ENCODE measurements at regions not wholly inside any gene's neighbourhood (a gene's known extent, or its start where the extent isn't known, plus 50 kb on each side); places are given as distances from the start of the nearest gene placed in this dataset.

GRCh38 chr12:20000229-20000849 lies 368.0 kb upstream of the PDE3A start:
- Histone ChIP-seq H3K9me2 (replicated peaks; ENCODE audit: low read depth, low read length) (no peaks in the 10 kb centered on the region), H3K9ac (ENCODE audit: low read depth, low read length, poor library complexity, severe bottlenecking) (no peak overlapping the region), H3K9me3 (ENCODE audit: insufficient read depth, low read depth, low read length) (no peaks in the 10 kb centered on the region), H3K4me1 (ENCODE audit: insufficient read depth, low read length, poor library complexity, severe bottlenecking) (no peaks in the 10 kb centered on the region), H3K79me2 (ENCODE audit: insufficient read depth, low read length) (no peaks in the 10 kb centered on the region), H3F3A (ENCODE audit: low read depth) (no peaks in the 10 kb centered on the region), H4K20me1 (ENCODE audit: insufficient read depth, low read length, poor library complexity, severe bottlenecking) (no peaks in the 10 kb centered on the region), H3K4me3 (ENCODE audit: low read length, poor library complexity, severe bottlenecking) (no peak overlapping the region), H3K27me3 (ENCODE audit: insufficient read depth, low read length, poor library complexity, severe bottlenecking) (no peaks in the 10 kb centered on the region), H3K4me2 (ENCODE audit: low read depth, low read length, poor library complexity, severe bottlenecking) (no peak overlapping the region), H3K36me3 (ENCODE audit: insufficient read depth, low read length) (no peaks in the 10 kb centered on the region), H2AFZ (ENCODE audit: low read length) (no peak overlapping the region)
- TF ChIP-seq EZH2phosphoT487 (IDR thresholded peaks at IDR 0.05; ENCODE audit: borderline replicate concordance), result no peak
- TF ChIP-seq CTCF (conservative IDR thresholded peaks at IDR 0.05; ENCODE audit: low read length), result no peak

GRCh38 chr12:20003252-20003651 lies 365.1 kb upstream of the PDE3A start:
- TF ChIP-seq CTCF (conservative IDR thresholded peaks at IDR 0.05; ENCODE audit: low read length), result no peak
- no peak for TF ChIP-seq EZH2phosphoT487 (IDR thresholded peaks at IDR 0.05; ENCODE audit: borderline replicate concordance)
- no peak overlapping the region for H3K4me2 ChIP-seq (ENCODE audit: low read depth, low read length, poor library complexity, severe bottlenecking)

GRCh38 chr12:20004952-20005351 lies 363.4 kb upstream of the PDE3A start:
- no peaks in the 10 kb centered on the region for H3K4me1 ChIP-seq (ENCODE audit: insufficient read depth, low read length, poor library complexity, severe bottlenecking)

More at GRCh38 chr12:20003252-20003651, 365.1 kb upstream of the PDE3A start:
- H3K9me2 ChIP-seq (replicated peaks; ENCODE audit: low read depth, low read length), result no peaks in the 10 kb centered on the region
- H3F3A ChIP-seq (ENCODE audit: low read depth), result no peaks in the 10 kb centered on the region
- no peaks in the 10 kb centered on the region for H3K4me1 ChIP-seq (ENCODE audit: insufficient read depth, low read length, poor library complexity, severe bottlenecking)
- H2AFZ ChIP-seq (ENCODE audit: low read length), result no peak overlapping the region
- H3K9me3 ChIP-seq (ENCODE audit: insufficient read depth, low read depth, low read length), result no peaks in the 10 kb centered on the region
- no peaks in the 10 kb centered on the region for H4K20me1 ChIP-seq (ENCODE audit: insufficient read depth, low read length, poor library complexity, severe bottlenecking)
- no peak overlapping the region for H3K9ac ChIP-seq (ENCODE audit: low read depth, low read length, poor library complexity, severe bottlenecking)
- H3K4me3 ChIP-seq (ENCODE audit: low read length, poor library complexity, severe bottlenecking), result no peak overlapping the region
- no peaks in the 10 kb centered on the region for H3K27me3 ChIP-seq (ENCODE audit: insufficient read depth, low read length, poor library complexity, severe bottlenecking)
- H3K79me2 ChIP-seq (ENCODE audit: insufficient read depth, low read length), result no peaks in the 10 kb centered on the region
- H3K36me3 ChIP-seq (ENCODE audit: insufficient read depth, low read length), result no peaks in the 10 kb centered on the region

More at GRCh38 chr12:20004952-20005351, 363.4 kb upstream of the PDE3A start:
- H3K4me3 ChIP-seq (ENCODE audit: low read length, poor library complexity, severe bottlenecking), result no peak overlapping the region
- no peak overlapping the region for H3K4me2 ChIP-seq (ENCODE audit: low read depth, low read length, poor library complexity, severe bottlenecking)
- no peak overlapping the region for H3K9ac ChIP-seq (ENCODE audit: low read depth, low read length, poor library complexity, severe bottlenecking)
- no peaks in the 10 kb centered on the region for H3F3A ChIP-seq (ENCODE audit: low read depth)
- no peaks in the 10 kb centered on the region for H4K20me1 ChIP-seq (ENCODE audit: insufficient read depth, low read length, poor library complexity, severe bottlenecking)
- no peak overlapping the region for H2AFZ ChIP-seq (ENCODE audit: low read length)
- no peaks in the 10 kb centered on the region for H3K9me3 ChIP-seq (ENCODE audit: insufficient read depth, low read depth, low read length)
- no peaks in the 10 kb centered on the region for H3K27me3 ChIP-seq (ENCODE audit: insufficient read depth, low read length, poor library complexity, severe bottlenecking)
- H3K79me2 ChIP-seq (ENCODE audit: insufficient read depth, low read length), result no peaks in the 10 kb centered on the region
- TF ChIP-seq CTCF (conservative IDR thresholded peaks at IDR 0.05; ENCODE audit: low read length) (no peak), EZH2phosphoT487 (IDR thresholded peaks at IDR 0.05; ENCODE audit: borderline replicate concordance) (no peak)
- no peaks in the 10 kb centered on the region for H3K9me2 ChIP-seq (replicated peaks; ENCODE audit: low read depth, low read length)
- no peaks in the 10 kb centered on the region for H3K36me3 ChIP-seq (ENCODE audit: insufficient read depth, low read length)
